ENCODE measurements at regions not wholly inside any gene's neighbourhood (a gene's known extent, or its start where the extent isn't known, plus 50 kb on each side); places are given as distances from the start of the nearest gene placed in this dataset.
"Not testable (repeated sequence)": the region's sequence is repeated elsewhere in the genome, so short reads cannot be mapped to it uniquely, and the experiment has no call there.

GRCh38 chr17:21572148-21572547 lies 120.2 kb upstream of the KCNJ18 start:
- H3K4me3 Mint-ChIP-seq; POLR2A ChIA-PET; CTCF ChIA-PET; H3K27ac Mint-ChIP-seq; H3K27me3 Mint-ChIP-seq; intact Hi-C loops (cut with micrococcal nuclease); H3K36me3 Mint-ChIP-seq; DNase-seq; H3K4me1 Mint-ChIP-seq (ENCODE audit: low read depth): not testable (repeated sequence)
- H3K9me3 Mint-ChIP-seq, result peaks cover 14% of the 10 kb centered on the region

DNA sequence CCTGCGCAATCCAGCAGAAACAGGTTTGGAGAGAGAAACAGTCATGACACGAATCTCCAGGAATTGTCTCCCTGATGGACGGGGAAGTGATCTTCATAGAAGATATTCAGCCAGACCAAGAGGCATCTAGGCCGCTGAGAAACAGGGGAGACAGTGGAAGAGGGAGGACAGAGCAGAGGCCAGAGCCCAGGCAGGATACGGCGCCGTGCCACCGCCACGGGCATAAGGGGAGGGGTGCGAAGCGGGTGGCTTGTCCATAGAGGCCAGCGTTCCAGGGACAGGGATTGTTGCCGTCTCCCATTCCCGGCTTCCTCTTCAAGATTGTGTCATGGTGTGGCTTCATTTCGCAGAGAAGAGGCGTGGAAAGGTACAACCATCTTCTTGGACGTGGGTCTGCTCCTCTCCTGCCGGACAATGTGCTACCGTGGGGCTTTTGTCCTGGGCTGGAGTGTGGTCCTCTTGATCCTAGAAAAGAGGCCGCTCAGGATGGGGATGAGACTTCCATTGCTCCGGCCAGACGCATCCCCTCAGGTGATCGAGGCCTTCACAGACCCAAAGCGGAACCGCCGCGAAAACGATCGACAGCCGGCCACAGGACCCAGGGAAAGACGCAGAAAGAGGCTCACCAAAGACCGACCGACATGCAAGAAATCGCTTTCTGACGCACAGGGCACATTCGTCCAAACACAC lies 118.9 kb upstream of the KCNJ18 start:
- H3K36me3 Mint-ChIP-seq; H3K27me3 Mint-ChIP-seq; intact Hi-C loops (cut with micrococcal nuclease); POLR2A ChIA-PET; H3K27ac Mint-ChIP-seq; H3K4me1 Mint-ChIP-seq (ENCODE audit: low read depth); CTCF ChIA-PET; DNase-seq: not testable (repeated sequence)
- Mint-ChIP-seq H3K4me3 (peak overlapping the region; percentile 66), H3K9me3 (peaks cover 14% of the 10 kb centered on the region)

- POLR2A ChIA-PET, result no interaction called here
- Mint-ChIP-seq H3K27me3 (peaks cover 11% of the 10 kb centered on the region), H3K36me3 (peaks cover 4% of the 10 kb centered on the region), H3K4me1 (ENCODE audit: low read depth) (peaks cover 10% of the 10 kb centered on the region), H3K4me3 (peak overlapping the region; percentile 66), H3K27ac (no peak overlapping the region), H3K9me3 (peaks cover 14% of the 10 kb centered on the region)
- DNase-seq, result peak; percentile 58
- CTCF ChIA-PET, result no interaction called here
- intact Hi-C loops (cut with micrococcal nuclease), result no loop called here
Measured at GRCh38 chr17:21573961-21574610, 118.2 kb upstream of the KCNJ18 start.

DNA sequence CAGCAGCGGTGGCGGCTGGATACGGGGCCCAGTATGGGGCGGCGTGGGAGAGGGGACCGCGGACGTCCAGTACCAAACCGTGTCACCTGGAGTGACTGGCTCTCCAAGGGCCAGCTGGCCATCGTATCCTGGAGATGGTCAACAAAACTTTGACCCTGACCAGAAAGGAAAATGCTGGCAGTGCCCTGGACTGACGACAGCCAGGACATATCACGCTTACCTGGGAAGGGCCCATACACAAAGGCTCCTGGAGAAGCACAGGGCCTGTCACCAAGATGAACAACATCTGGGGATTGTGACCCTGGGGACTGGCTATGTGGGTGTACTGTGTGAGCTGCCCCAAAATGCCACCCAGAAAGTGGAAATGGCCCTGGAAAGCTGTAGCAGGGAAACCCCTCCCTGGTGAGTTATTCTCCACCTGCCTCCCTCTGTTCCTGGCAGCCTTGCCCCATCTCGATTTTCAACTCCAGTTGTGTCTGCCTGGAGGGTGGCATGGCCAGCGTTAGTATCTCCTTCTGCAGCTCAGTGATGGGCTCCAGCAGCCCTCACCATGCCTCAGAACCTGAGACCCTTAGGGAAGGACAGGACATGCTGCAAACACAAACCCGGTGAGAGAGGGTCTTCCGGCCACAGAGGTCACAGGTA lies 117.6 kb upstream of the KCNJ18 start:
- H3K4me1 Mint-ChIP-seq (ENCODE audit: low read depth); CTCF ChIA-PET; H3K27ac Mint-ChIP-seq; DNase-seq; H3K4me3 Mint-ChIP-seq; intact Hi-C loops (cut with micrococcal nuclease); POLR2A ChIA-PET; H3K36me3 Mint-ChIP-seq: not testable (repeated sequence)
- peaks cover 11% of the 10 kb centered on the region for H3K27me3 Mint-ChIP-seq
- H3K9me3 Mint-ChIP-seq, result peaks cover 11% of the 10 kb centered on the region

GRCh38 chr17:21578783-21579182 lies 113.5 kb upstream of the KCNJ18 start:
- POLR2A ChIA-PET; H3K36me3 Mint-ChIP-seq; H3K4me3 Mint-ChIP-seq; H3K27ac Mint-ChIP-seq; DNase-seq; CTCF ChIA-PET; H3K27me3 Mint-ChIP-seq; intact Hi-C loops (cut with micrococcal nuclease); H3K9me3 Mint-ChIP-seq; H3K4me1 Mint-ChIP-seq (ENCODE audit: low read depth): not testable (repeated sequence)

GRCh38 chr17:21592774-21593173 lies 99.5 kb upstream of the KCNJ18 start:
- ChIA-PET CTCF (no interaction called here), POLR2A (no interaction called here)
- no peak for DNase-seq
- H3K9me3 Mint-ChIP-seq, result no peaks in the 10 kb centered on the region
- peaks cover 25% of the 10 kb centered on the region for H3K27me3 Mint-ChIP-seq
- H3K4me1 Mint-ChIP-seq (ENCODE audit: low read depth), result no peaks in the 10 kb centered on the region
- no peak overlapping the region for H3K27ac Mint-ChIP-seq
- intact Hi-C loops (cut with micrococcal nuclease), result no loop called here
- H3K4me3 Mint-ChIP-seq, result no peak overlapping the region
- H3K36me3 Mint-ChIP-seq, result no peaks in the 10 kb centered on the region

GRCh38 chr17:21593452-21594105 lies 98.7 kb upstream of the KCNJ18 start:
- intact Hi-C loops (cut with micrococcal nuclease); DNase-seq; H3K4me1 Mint-ChIP-seq (ENCODE audit: low read depth); H3K9me3 Mint-ChIP-seq; H3K4me3 Mint-ChIP-seq; POLR2A ChIA-PET; CTCF ChIA-PET; H3K27ac Mint-ChIP-seq; H3K36me3 Mint-ChIP-seq: not testable (repeated sequence)
- peaks cover 23% of the 10 kb centered on the region for H3K27me3 Mint-ChIP-seq

- intact Hi-C loops (cut with micrococcal nuclease), result no loop called here
- Mint-ChIP-seq H3K36me3 (no peaks in the 10 kb centered on the region), H3K4me3 (no peak overlapping the region), H3K9me3 (no peaks in the 10 kb centered on the region), H3K27me3 (peaks cover 21% of the 10 kb centered on the region), H3K4me1 (ENCODE audit: low read depth) (no peaks in the 10 kb centered on the region), H3K27ac (no peak overlapping the region)
- POLR2A ChIA-PET, result no interaction called here
- CTCF ChIA-PET, result no interaction called here
- no peak for DNase-seq
Measured at GRCh38 chr17:21595086-21595485, 97.2 kb upstream of the KCNJ18 start.

GRCh38 chr17:21602176-21602575 lies 90.1 kb upstream of the KCNJ18 start:
- no peaks in the 10 kb centered on the region for H3K9me3 Mint-ChIP-seq
- H3K36me3 Mint-ChIP-seq, result no peaks in the 10 kb centered on the region
- intact Hi-C loops (cut with micrococcal nuclease), result no loop called here
- H3K27me3 Mint-ChIP-seq, result peaks cover 14% of the 10 kb centered on the region
- H3K4me1 Mint-ChIP-seq (ENCODE audit: low read depth), result no peaks in the 10 kb centered on the region
- ChIA-PET CTCF (no interaction called here), POLR2A (no interaction called here)
- no peak for DNase-seq
- no peak overlapping the region for H3K4me3 Mint-ChIP-seq
- H3K27ac Mint-ChIP-seq, result no peak overlapping the region

- H3K27me3 Mint-ChIP-seq; POLR2A ChIA-PET; H3K36me3 Mint-ChIP-seq; H3K9me3 Mint-ChIP-seq; H3K27ac Mint-ChIP-seq; H3K4me3 Mint-ChIP-seq; H3K4me1 Mint-ChIP-seq (ENCODE audit: low read depth); intact Hi-C loops (cut with micrococcal nuclease); CTCF ChIA-PET; DNase-seq: not testable (repeated sequence)
Measured at GRCh38 chr17:21603292-21603691, 89.0 kb upstream of the KCNJ18 start.

DNA sequence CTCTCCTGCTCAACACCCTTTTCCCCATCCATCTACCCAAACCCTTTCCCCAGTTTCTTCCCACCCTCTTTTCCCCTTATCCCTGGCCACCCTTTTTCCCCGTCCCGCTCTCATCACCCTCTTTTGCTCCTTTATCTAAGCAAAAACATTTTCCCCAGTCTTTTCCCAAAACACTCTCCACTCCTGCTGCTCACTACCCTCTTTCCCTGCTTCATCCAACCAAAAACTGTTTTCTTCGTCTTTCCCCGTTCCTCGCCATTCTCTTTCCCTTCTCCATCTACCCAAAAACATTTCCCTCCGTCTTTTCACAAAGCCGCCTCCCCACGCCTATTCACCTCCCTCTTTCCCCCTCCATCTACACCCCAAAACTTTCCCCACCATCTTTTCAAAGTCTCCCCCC lies 80.9 kb upstream of the KCNJ18 start:
- H3K4me1 Mint-ChIP-seq (ENCODE audit: low read depth); POLR2A ChIA-PET; H3K36me3 Mint-ChIP-seq; DNase-seq; H3K4me3 Mint-ChIP-seq; intact Hi-C loops (cut with micrococcal nuclease); CTCF ChIA-PET; H3K27me3 Mint-ChIP-seq; H3K27ac Mint-ChIP-seq; H3K9me3 Mint-ChIP-seq: not testable (repeated sequence)

GRCh38 chr17:21612123-21613070 lies 79.9 kb upstream of the KCNJ18 start:
- POLR2A ChIA-PET; H3K36me3 Mint-ChIP-seq; H3K4me3 Mint-ChIP-seq; intact Hi-C loops (cut with micrococcal nuclease); CTCF ChIA-PET; H3K27ac Mint-ChIP-seq; H3K27me3 Mint-ChIP-seq; H3K9me3 Mint-ChIP-seq; DNase-seq; H3K4me1 Mint-ChIP-seq (ENCODE audit: low read depth): not testable (repeated sequence)
